Neural cell (in vitro differentiated cells): ENCODE measurements at regions not wholly inside any gene's neighbourhood (a gene's known extent, or its start where the extent isn't known, plus 50 kb on each side); places are given as distances from the start of the nearest gene placed in this dataset.

Experiments
- H2AFZ ChIP-seq: fragments of 200-600, 300-800 bp; sonication (generic), shearing (Covaris generic); 2 replicates; pipeline ENCODE4 v1.6.0; 2014; ENCODE audit warnings: low read depth, mild to moderate bottlenecking, antibody characterized with exemption, low read length, moderate library complexity
- H3F3A ChIP-seq: fragments of 200-600 bp; shearing (Covaris generic); 2 replicates; pipeline ENCODE4 v1.6.1; 2016; ENCODE audit warnings: mild to moderate bottlenecking, moderate library complexity, mixed read lengths, antibody characterized with exemption, low read length; ENCODE audit not compliant: insufficient read depth, poor library complexity, severe bottlenecking
- H3K27ac ChIP-seq: fragments of 200-600, 300-800 bp; sonication (generic), shearing (Covaris generic); 2 replicates; pipeline ENCODE4 v1.5.1; 2014; ENCODE audit warnings: mild to moderate bottlenecking, low read length, moderate library complexity
- H3K27me3 ChIP-seq: fragments of 300-800, 200-600 bp; sonication (generic), shearing (Covaris generic); 2 replicates; pipeline ENCODE4 v1.6.0; 2014; ENCODE audit warnings: mild to moderate bottlenecking, low read depth, low read length, moderate library complexity; ENCODE audit not compliant: insufficient read depth
- H3K36me3 ChIP-seq: fragments of 300-800, 200-600 bp; sonication (generic), shearing (Covaris generic); 2 replicates; pipeline ENCODE4 v1.5.1; 2014; ENCODE audit warnings: mild to moderate bottlenecking, antibody characterized with exemption, low read length, moderate library complexity; ENCODE audit not compliant: insufficient read depth
- H3K4me2 ChIP-seq: fragments of 300-800, 200-600 bp; sonication (generic), shearing (Covaris generic); 2 replicates; pipeline ENCODE4 v1.6.0; 2014; ENCODE audit warnings: mild to moderate bottlenecking, low read length
- H3K4me3 ChIP-seq: fragments of 300-800, 200-600 bp; sonication (generic), shearing (Covaris generic); 2 replicates; pipeline ENCODE4 v1.5.1; 2014; ENCODE audit warnings: mild to moderate bottlenecking, low read length, moderate library complexity
- H3K79me2 ChIP-seq: fragments of 200-600 bp; shearing (Covaris generic); replicated peaks from 2 replicates; pipeline ENCODE4 v1.6.0; 2014; ENCODE audit warnings: mild to moderate bottlenecking, low read length, moderate library complexity; ENCODE audit not compliant: insufficient read depth
- H3K9ac ChIP-seq: fragments of 300-800, 200-600 bp; sonication (generic), shearing (Covaris generic); 2 replicates; pipeline ENCODE4 v1.6.1; 2016; ENCODE audit warnings: mild to moderate bottlenecking, low read length, mixed read lengths
- H3K9me2 ChIP-seq: fragments of 200-600 bp; shearing (Covaris generic); 2 replicates; pipeline ENCODE4 v1.6.1; 2016; ENCODE audit warnings: mild to moderate bottlenecking, low read length, mixed read lengths; ENCODE audit not compliant: insufficient read depth
- H3K9me3 ChIP-seq: fragments of 200-600, 300-800 bp; sonication (generic), shearing (Covaris generic); 2 replicates; pipeline ENCODE4 v1.6.1; 2016; ENCODE audit warnings: mild to moderate bottlenecking, mixed run types, low read length, moderate library complexity, mixed read lengths
- H4K20me1 ChIP-seq: fragments of 200-600 bp; shearing (Covaris generic); 2 replicates; pipeline ENCODE4 v1.6.1; 2016; ENCODE audit warnings: mild to moderate bottlenecking, mixed run types; ENCODE audit not compliant: insufficient read depth
- CTCF ChIP-seq: fragments of 450-650 bp; IDR thresholded peaks from 2 replicates; pipeline ENCODE4 v1.5.1; 2014; ENCODE audit warnings: antibody characterized with exemption, mild to moderate bottlenecking, moderate library complexity; ENCODE audit not compliant: poor library complexity, severe bottlenecking
- EP300 ChIP-seq: fragments of 450-650 bp; conservative IDR thresholded peaks from 2 replicates; pipeline ENCODE4 v1.6.1; 2014; ENCODE audit warnings: antibody characterized with exemption, mild to moderate bottlenecking, moderate library complexity; ENCODE audit not compliant: poor library complexity, severe bottlenecking
- EZH2 ChIP-seq: fragments of 200-600, 300-800 bp; shearing (Covaris generic), sonication (generic); IDR thresholded peaks from 2 replicates; pipeline ENCODE4 v1.6.1; 2014; ENCODE audit warnings: antibody characterized with exemption, low read length, borderline replicate concordance, mild to moderate bottlenecking; ENCODE audit not compliant: insufficient read depth, poor library complexity, severe bottlenecking
- MXI1 ChIP-seq: fragments of 450-650 bp; conservative IDR thresholded peaks from 2 replicates; pipeline ENCODE4 v1.6.1; 2014; ENCODE audit warnings: antibody characterized with exemption, mild to moderate bottlenecking; ENCODE audit not compliant: poor library complexity, severe bottlenecking
- POLR2AphosphoS5 ChIP-seq: IDR thresholded peaks from 2 replicates; pipeline ENCODE4 v1.6.1; 2012
- RAD21 ChIP-seq: fragments of 450-650 bp; conservative IDR thresholded peaks from 2 replicates; pipeline ENCODE4 v1.6.1; 2014; ENCODE audit warnings: antibody characterized with exemption, mild to moderate bottlenecking, moderate library complexity
- REST ChIP-seq: IDR thresholded peaks from 2 replicates; pipeline ENCODE4 v1.6.1; 2012; ENCODE audit warnings: borderline replicate concordance
- SMC3 ChIP-seq: fragments of 450-650 bp; conservative IDR thresholded peaks from 2 replicates; pipeline ENCODE4 v1.6.1; 2014; ENCODE audit warnings: antibody characterized with exemption, mild to moderate bottlenecking, moderate library complexity; ENCODE audit not compliant: poor library complexity
- TAF1 ChIP-seq: IDR thresholded peaks from 2 replicates; pipeline ENCODE4 v1.6.1; 2012; ENCODE audit warnings: low read depth

- Histone ChIP-seq H2AFZ (no peak overlapping the region), H3K79me2 (no peaks in the 10 kb centered on the region), H3K4me3 (no peak overlapping the region), H4K20me1 (no peaks in the 10 kb centered on the region), H3F3A (no peaks in the 10 kb centered on the region), H3K9me2 (no peaks in the 10 kb centered on the region), H3K9ac (no peak overlapping the region), H3K36me3 (no peaks in the 10 kb centered on the region), H3K9me3 (no peaks in the 10 kb centered on the region), H3K27me3 (no peaks in the 10 kb centered on the region), H3K27ac (no peak overlapping the region), H3K4me2 (no peak overlapping the region)
- TF ChIP-seq REST (no peak), TAF1 (no peak), SMC3 (no peak), RAD21 (no peak), CTCF (no peak), MXI1 (no peak), EP300 (no peak)
Measured at GRCh38 chr19:28963486-28964250, 249.3 kb downstream of the UQCRFS1 start.

GRCh38 chr19:28961772-28962500 is 251.0 kb downstream of the UQCRFS1 start:
- no peaks in the 10 kb centered on the region for H3K9me2 ChIP-seq
- no peaks in the 10 kb centered on the region for H3K27me3 ChIP-seq
- no peak overlapping the region for H3K9ac ChIP-seq
- H3K27ac ChIP-seq = no peak overlapping the region
- H3K36me3 ChIP-seq = no peaks in the 10 kb centered on the region
- no peaks in the 10 kb centered on the region for H4K20me1 ChIP-seq
- no peak overlapping the region for H2AFZ ChIP-seq
- no peaks in the 10 kb centered on the region for H3K9me3 ChIP-seq
- H3K4me3 ChIP-seq = no peak overlapping the region
- H3K79me2 ChIP-seq = no peaks in the 10 kb centered on the region
- TF ChIP-seq TAF1 (no peak), SMC3 (no peak), EZH2 (no peak), RAD21 (no peak), POLR2AphosphoS5 (no peak), EP300 (no peak), CTCF (no peak), MXI1 (no peak)
- no peak overlapping the region for H3K4me2 ChIP-seq
- no peaks in the 10 kb centered on the region for H3F3A ChIP-seq
